ENCODE measurements at regions not wholly inside any gene's neighbourhood (a gene's known extent, or its start where the extent isn't known, plus 50 kb on each side); places are given as distances from the start of the nearest gene placed in this dataset.
A peak's percentile ranks its signal among the peaks of the same experiment; 100 is the strongest.

DNA sequence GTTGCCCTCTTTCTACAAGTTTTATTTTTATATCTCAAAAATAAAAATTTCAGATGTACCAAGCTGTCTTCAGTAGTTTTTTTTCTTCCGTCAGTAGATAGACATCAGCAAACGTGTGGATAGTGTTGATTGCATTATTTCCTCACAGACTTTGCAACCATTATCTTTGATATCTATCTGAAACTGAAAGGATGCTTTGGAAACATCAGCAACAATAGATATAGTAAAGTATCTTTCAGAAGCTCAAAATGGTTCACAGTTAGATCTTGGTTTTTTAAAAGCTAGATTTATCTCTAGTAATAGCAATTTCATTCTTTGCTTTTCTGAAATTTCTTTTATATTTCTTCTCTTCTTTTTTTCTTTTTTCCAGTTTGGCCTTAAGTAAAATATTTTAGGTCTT lies 246.9 kb upstream of the PCDH7 start:
- 57 to 73% (median 68%) methylated on average over 2 of the region's 2 CpGs for WGBS, 5 donors
- intact Hi-C loops (cut with DNase I; ENCODE audit: low total_unique reads), result no loop called here

DNA sequence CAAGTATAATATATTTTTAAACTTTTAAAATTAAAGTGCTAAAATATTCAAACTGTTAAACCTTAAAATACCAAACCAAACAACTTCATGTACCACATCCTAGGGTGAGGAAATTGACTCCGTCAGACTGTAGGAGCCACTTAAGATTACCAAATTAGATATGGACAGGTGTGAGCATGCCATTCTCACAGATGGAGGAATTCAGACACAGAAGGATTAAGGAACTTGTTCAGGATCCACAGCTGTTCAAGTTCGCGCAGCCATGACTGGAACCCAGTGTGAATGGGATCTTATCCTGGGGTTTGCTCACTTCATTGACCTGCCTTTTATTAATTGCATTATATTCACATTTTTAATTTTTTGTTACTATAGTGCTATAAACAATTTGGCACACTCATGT lies 224.9 kb upstream of the PCDH7 start:
- intact Hi-C loops (cut with DNase I; ENCODE audit: low total_unique reads), result no loop called here
- peaks cover 0 to 3% (median 0%) of the 10 kb centered on the region in 4 donors for H3K9me3 ChIP-seq
- DNase-seq, result no peak
- 86 to 98% (median 88%) methylated on average over 3 of the region's 3 CpGs for WGBS, 5 donors
- H3K27ac ChIP-seq, result no peak overlapping the region
- H3K27me3 ChIP-seq, result no peaks in the 10 kb centered on the region
- TF ChIP-seq POLR2A (IDR thresholded peaks at IDR 0.05) (no peak), EP300 (IDR thresholded peaks at IDR 0.05) (no peak), POLR2AphosphoS5 (IDR thresholded peaks at IDR 0.05) (no peak)
- TF ChIP-seq, protein P1, sequence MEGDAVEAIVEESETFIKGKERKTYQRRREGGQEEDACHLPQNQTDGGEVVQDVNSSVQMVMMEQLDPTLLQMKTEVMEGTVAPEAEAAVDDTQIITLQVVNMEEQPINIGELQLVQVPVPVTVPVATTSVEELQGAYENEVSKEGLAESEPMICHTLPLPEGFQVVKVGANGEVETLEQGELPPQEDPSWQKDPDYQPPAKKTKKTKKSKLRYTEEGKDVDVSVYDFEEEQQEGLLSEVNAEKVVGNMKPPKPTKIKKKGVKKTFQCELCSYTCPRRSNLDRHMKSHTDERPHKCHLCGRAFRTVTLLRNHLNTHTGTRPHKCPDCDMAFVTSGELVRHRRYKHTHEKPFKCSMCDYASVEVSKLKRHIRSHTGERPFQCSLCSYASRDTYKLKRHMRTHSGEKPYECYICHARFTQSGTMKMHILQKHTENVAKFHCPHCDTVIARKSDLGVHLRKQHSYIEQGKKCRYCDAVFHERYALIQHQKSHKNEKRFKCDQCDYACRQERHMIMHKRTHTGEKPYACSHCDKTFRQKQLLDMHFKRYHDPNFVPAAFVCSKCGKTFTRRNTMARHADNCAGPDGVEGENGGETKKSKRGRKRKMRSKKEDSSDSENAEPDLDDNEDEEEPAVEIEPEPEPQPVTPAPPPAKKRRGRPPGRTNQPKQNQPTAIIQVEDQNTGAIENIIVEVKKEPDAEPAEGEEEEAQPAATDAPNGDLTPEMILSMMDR (IDR thresholded peaks at IDR 0.05), result no peak
- H3K4me1 ChIP-seq, result no peaks in the 10 kb centered on the region
- H3K4me3 ChIP-seq, result no peak overlapping the region
- no peaks in the 10 kb centered on the region for H3K36me3 ChIP-seq

More for the DNA sequence above, 246.9 kb upstream of the PCDH7 start:
- H3K9me3 ChIP-seq, result no peaks in the 10 kb centered on the region
- no peak overlapping the region for H3K27ac ChIP-seq
- no peaks in the 10 kb centered on the region for H3K36me3 ChIP-seq
- H3K4me1 ChIP-seq, result no peaks in the 10 kb centered on the region
- DNase-seq, result no peak
- H3K4me3 ChIP-seq, result no peak overlapping the region
- no peak for TF ChIP-seq POLR2A (IDR thresholded peaks at IDR 0.05)
- no peak for TF ChIP-seq EP300 (IDR thresholded peaks at IDR 0.05)
- no peak for TF ChIP-seq POLR2AphosphoS5 (IDR thresholded peaks at IDR 0.05)
- TF ChIP-seq, protein P1 (IDR thresholded peaks at IDR 0.05), result no peak
- no peaks in the 10 kb centered on the region for H3K27me3 ChIP-seq

DNA sequence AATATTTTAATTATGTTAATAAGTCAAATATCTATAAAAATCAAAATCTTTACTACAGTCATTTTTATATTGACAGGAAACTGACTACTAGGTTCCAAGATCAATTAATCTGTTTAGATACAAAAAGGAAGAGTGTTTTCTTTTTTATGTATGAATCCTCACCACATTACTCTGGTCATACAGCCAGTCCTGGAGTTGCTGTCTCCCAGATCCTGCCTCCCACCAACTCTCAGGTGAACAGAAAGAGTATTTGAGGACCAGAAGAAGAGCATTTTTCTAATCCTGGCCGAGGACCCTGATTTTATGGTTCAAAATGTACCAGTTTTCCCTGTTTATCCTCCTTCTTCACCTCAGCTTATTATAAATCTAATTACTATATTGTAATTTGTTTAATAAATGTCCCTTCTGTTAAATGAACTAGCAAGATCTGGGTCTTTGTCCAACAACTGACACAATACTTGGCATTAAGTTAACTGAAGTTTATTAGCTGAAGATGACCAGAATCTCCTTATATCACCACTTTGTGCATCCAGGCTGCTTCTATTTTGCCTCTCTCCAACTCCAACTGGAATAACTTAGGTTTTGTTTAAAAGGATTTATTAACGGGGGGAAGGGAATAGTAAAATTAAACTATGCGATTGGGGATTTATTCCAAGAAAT lies 224.4 kb upstream of the PCDH7 start:
- peak in 1 of 2 donors; percentile 12 for DNase-seq
- intact Hi-C loops (cut with DNase I; ENCODE audit: low total_unique reads), result no loop called here
- Histone ChIP-seq H3K4me1 (no peaks in the 10 kb centered on the region), H3K4me3 (no peak overlapping the region), H3K36me3 (no peaks in the 10 kb centered on the region), H3K9me3 (no peaks in the 10 kb centered on the region), H3K27me3 (no peaks in the 10 kb centered on the region), H3K27ac (no peak overlapping the region)
- TF ChIP-seq POLR2AphosphoS5 (IDR thresholded peaks at IDR 0.05) (no peak), POLR2A (IDR thresholded peaks at IDR 0.05) (no peak), EP300 (IDR thresholded peaks at IDR 0.05) (no peak)
- TF ChIP-seq, protein P1 (IDR thresholded peaks at IDR 0.05), result no peak
- whole genome bisulfite sequencing, 5 donors, result 83 to 90% (median 87%) methylated on average over 3 of the region's 3 CpGs

DNA sequence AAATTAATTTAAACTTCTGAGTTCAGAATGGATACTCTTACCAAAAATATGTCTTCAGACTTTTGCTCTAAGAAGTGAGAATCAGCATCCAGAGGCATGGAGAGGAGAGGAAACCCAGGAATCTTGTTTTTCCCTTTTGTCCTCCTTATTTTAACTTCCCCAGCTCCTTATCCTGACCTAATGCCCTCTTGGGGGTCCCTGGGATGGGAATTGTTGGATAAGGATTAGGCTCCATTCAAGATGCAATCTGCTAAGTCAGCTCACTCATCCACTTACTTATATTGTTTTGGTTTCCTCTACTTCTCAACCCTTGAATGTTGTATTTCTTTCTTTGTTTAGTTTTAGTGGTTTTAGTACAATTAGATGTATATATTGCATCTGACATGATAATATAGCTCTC lies 208.4 kb upstream of the PCDH7 start:
- H3K27me3 ChIP-seq, result no peaks in the 10 kb centered on the region
- intact Hi-C loops (cut with DNase I; ENCODE audit: low total_unique reads), result no loop called here
- no peaks in the 10 kb centered on the region for H3K4me1 ChIP-seq
- no peaks in the 10 kb centered on the region for H3K9me3 ChIP-seq
- H3K4me3 ChIP-seq, result no peak overlapping the region
- TF ChIP-seq EP300 (IDR thresholded peaks at IDR 0.05) (no peak), POLR2AphosphoS5 (IDR thresholded peaks at IDR 0.05) (no peak), POLR2A (IDR thresholded peaks at IDR 0.05) (no peak)
- TF ChIP-seq, protein P1 (IDR thresholded peaks at IDR 0.05), result no peak
- no peak for DNase-seq
- no peaks in the 10 kb centered on the region for H3K36me3 ChIP-seq
- no peak overlapping the region for H3K27ac ChIP-seq
